ENCODE measurements at regions not wholly inside any gene's neighbourhood (a gene's known extent, or its start where the extent isn't known, plus 50 kb on each side); places are given as distances from the start of the nearest gene placed in this dataset.

DNA sequence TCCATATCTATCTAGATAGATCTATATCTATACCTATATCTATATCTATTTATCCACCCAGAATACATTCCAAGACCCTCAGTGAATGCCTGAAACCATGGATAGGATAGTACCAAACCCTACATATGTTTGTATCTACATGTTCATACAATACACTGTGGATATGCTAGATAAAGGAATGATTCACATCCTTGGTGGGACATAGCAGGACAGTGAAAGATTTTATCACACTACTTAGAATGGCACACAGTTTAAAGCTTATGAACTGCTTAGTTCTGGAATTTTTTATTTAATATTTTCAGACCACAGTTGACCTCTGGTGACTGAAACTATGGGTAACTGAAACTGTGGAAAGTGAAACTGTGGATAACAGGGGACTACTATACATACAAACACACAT is 198.8 kb upstream of the TTC14 start:
- TF ChIP-seq EZH2 (IDR thresholded peaks at IDR 0.05; ENCODE audit: insufficient read depth, poor library complexity, severe bottlenecking) = no peak
- TF ChIP-seq EZH2phosphoT487 (IDR thresholded peaks at IDR 0.05; ENCODE audit: insufficient read depth, low read depth) = no peak
